ENCODE measurements at regions not wholly inside any gene's neighbourhood (a gene's known extent, or its start where the extent isn't known, plus 50 kb on each side); places are given as distances from the start of the nearest gene placed in this dataset.

DNA sequence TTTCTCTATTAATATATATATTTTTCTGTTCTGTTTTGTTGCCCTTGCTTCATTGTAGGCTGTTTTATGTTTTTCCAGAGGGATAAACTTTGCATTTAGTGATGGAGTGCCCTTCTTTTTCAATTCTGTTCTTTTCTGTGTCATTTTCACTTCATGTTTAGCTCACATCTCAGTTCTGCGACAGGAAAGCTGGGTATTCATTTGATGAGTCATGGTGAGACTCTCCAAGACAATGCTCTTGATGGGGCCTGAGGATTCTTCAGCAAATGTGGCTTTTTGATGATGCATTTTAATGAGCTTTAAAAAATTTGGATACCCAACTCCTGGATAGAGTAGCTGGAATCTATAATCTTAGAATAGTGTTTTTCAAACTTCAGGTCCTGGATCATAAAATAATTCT is 56.5 kb upstream of the SPATA31D4 start:
- TF ChIP-seq, protein P1, sequence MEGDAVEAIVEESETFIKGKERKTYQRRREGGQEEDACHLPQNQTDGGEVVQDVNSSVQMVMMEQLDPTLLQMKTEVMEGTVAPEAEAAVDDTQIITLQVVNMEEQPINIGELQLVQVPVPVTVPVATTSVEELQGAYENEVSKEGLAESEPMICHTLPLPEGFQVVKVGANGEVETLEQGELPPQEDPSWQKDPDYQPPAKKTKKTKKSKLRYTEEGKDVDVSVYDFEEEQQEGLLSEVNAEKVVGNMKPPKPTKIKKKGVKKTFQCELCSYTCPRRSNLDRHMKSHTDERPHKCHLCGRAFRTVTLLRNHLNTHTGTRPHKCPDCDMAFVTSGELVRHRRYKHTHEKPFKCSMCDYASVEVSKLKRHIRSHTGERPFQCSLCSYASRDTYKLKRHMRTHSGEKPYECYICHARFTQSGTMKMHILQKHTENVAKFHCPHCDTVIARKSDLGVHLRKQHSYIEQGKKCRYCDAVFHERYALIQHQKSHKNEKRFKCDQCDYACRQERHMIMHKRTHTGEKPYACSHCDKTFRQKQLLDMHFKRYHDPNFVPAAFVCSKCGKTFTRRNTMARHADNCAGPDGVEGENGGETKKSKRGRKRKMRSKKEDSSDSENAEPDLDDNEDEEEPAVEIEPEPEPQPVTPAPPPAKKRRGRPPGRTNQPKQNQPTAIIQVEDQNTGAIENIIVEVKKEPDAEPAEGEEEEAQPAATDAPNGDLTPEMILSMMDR (conservative IDR thresholded peaks at IDR 0.05; ENCODE audit: low read depth, low read length), result no peak
- TF ChIP-seq EZH2 (IDR thresholded peaks at IDR 0.05; ENCODE audit: borderline replicate concordance, low read depth, low read length, poor library complexity, severe bottlenecking), result no peak
